NT2/D1 (cell line): ENCODE measurements at regions not wholly inside any gene's neighbourhood (a gene's known extent, or its start where the extent isn't known, plus 50 kb on each side); places are given as distances from the start of the nearest gene placed in this dataset.

Source experiments
- SUZ12 ChIP-seq: IDR thresholded peaks from 2 replicates; pipeline ENCODE4 v1.6.1; 2011; ENCODE audit not compliant: insufficient read length, insufficient read depth; ENCODE audit errors: extremely low read depth
- YY1 ChIP-seq: IDR thresholded peaks from 2 replicates; pipeline ENCODE4 v1.6.1; 2011; ENCODE audit not compliant: insufficient read length, insufficient read depth
- ZNF274 ChIP-seq: IDR thresholded peaks from 2 replicates; pipeline ENCODE4 v1.6.1; 2011; ENCODE audit warnings: mild to moderate bottlenecking, low read depth, low read length

DNA sequence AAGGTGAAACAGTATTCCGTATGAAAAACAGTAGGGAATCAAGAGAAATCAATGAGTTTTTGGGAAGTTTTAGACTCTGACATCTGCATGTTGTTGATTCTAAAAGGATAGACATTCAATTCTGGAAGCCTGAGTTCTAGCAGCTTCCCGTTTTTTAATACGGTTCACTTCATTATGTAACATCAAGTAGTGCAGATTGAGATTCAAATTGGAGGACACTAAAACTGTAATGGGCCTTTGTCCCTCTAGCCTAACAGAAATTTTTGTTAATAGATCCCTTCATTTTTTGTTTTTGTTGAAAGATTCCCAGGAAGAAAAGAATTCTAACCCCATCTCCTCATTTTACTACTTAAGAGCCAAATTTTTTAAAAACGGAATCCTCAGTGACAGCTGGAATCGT is 384.6 kb downstream of the SH3GL2 start:
- TF ChIP-seq SUZ12 (no peak), ZNF274 (no peak), YY1 (no peak)
